Esophagus muscularis mucosa (tissue), 4 donors: ENCODE measurements at regions not wholly inside any gene's neighbourhood (a gene's known extent, or its start where the extent isn't known, plus 50 kb on each side); places are given as distances from the start of the nearest gene placed in this dataset.

ENCODE experiments used
- EP300 ChIP-seq: sonication (generic); formaldehyde crosslinking; IDR thresholded peaks from one replicate; pipeline ENCODE4 v1.6.1; 2017; ENCODE audit warnings: antibody characterized with exemption
- POLR2A ChIP-seq: fragments of 450-650 bp; IDR thresholded peaks from one replicate; pipeline ENCODE4 v1.6.1; 2017; ENCODE audit warnings: antibody characterized with exemption, moderate library complexity, mild to moderate bottlenecking, low read depth
- TF ChIP-seq, protein P1 (sequence below), 3 experiments: fragments of 200-600 bp in 2 of 3; fragments of 450-650 bp in 1 of 3; sonication (generic) in 2 of 3; IDR thresholded peaks; one replicate each; pipeline ENCODE4 v1.5.1; 2017 to 2019; ENCODE audit warnings: antibody characterized with exemption in 3 of 3, mild to moderate bottlenecking in 2 of 3, moderate library complexity in 1 of 3

DNA sequence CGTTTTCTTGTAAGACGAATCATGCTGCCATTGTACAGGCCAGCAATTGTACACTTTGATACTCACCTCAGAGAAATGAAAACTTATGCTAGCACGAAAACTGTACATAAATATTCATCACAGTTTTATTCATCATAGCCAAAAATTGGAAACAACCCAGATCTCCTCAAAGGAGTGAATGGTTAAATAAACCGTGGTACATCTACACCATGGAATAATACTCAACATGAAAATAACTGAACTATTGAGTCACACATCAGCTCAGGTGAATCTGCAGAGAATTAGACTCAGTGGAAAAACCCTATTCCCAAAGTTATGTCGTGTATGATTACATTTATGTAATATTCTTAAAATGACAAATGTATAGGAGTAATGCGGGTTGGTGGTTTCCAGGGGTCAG is 251.0 kb upstream of the HDAC4 start:
- TF ChIP-seq, protein P1, sequence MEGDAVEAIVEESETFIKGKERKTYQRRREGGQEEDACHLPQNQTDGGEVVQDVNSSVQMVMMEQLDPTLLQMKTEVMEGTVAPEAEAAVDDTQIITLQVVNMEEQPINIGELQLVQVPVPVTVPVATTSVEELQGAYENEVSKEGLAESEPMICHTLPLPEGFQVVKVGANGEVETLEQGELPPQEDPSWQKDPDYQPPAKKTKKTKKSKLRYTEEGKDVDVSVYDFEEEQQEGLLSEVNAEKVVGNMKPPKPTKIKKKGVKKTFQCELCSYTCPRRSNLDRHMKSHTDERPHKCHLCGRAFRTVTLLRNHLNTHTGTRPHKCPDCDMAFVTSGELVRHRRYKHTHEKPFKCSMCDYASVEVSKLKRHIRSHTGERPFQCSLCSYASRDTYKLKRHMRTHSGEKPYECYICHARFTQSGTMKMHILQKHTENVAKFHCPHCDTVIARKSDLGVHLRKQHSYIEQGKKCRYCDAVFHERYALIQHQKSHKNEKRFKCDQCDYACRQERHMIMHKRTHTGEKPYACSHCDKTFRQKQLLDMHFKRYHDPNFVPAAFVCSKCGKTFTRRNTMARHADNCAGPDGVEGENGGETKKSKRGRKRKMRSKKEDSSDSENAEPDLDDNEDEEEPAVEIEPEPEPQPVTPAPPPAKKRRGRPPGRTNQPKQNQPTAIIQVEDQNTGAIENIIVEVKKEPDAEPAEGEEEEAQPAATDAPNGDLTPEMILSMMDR (IDR thresholded peaks at IDR 0.05): no peak
- TF ChIP-seq POLR2A: no peak
- no peak for TF ChIP-seq EP300
